ENCODE measurements at regions not wholly inside any gene's neighbourhood (a gene's known extent, or its start where the extent isn't known, plus 50 kb on each side); places are given as distances from the start of the nearest gene placed in this dataset.

DNA sequence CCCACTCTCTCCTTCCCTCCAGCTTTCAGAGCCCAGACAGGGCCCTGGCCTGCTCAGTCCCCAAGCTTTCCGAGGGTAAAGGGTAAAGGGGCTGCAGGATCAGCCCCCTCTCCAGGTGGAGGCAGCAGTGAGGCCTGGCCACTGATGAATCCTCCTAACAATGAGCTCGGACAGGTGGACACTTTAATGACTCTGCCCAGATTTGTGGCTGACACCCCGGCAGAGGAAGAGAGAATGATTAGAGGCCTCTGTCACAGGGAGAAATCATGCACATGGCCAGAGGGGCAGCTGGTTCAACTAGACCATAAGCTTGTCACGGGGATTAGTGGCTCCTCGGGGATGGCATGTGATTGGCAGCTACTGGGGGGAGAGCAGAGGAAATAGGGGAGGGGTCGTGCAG lies 587.5 kb upstream of the B3GAT1 start:
- Histone ChIP-seq H3K27me3 (no peaks in the 10 kb centered on the region), H4K20me1 (ENCODE audit: low read depth) (no peaks in the 10 kb centered on the region), H3K4me3 (no peak overlapping the region), H3K27ac (peak overlapping the region; percentile 68), H3K79me2 (ENCODE audit: low read depth) (no peaks in the 10 kb centered on the region), H2AFZ (replicated peaks) (no peak overlapping the region), H3K4me2 (peak overlapping the region; percentile 60), H3K4me1 (peaks cover 36% of the 10 kb centered on the region), H3K9me3 (ENCODE audit: low read depth) (no peaks in the 10 kb centered on the region), H3K9ac (no peak overlapping the region), H3F3A (ENCODE audit: low read depth) (peaks cover 21% of the 10 kb centered on the region), H3K36me3 (no peaks in the 10 kb centered on the region)
- Mint-ChIP-seq H3K27me3 (ENCODE audit: insufficient read depth, low read depth) (peaks cover 9% of the 10 kb centered on the region), H3K4me1 (peaks cover 57% of the 10 kb centered on the region), H3K36me3 (no peaks in the 10 kb centered on the region), H3K9me3 (no peaks in the 10 kb centered on the region), H3K27ac (peak overlapping the region; percentile 31), H3K4me3 (no peak overlapping the region)
- peak; percentile 68 for DNase-seq (ENCODE audit: low spot score)
- no peak for TF ChIP-seq EZH2phosphoT487 (IDR thresholded peaks at IDR 0.05)

DNA sequence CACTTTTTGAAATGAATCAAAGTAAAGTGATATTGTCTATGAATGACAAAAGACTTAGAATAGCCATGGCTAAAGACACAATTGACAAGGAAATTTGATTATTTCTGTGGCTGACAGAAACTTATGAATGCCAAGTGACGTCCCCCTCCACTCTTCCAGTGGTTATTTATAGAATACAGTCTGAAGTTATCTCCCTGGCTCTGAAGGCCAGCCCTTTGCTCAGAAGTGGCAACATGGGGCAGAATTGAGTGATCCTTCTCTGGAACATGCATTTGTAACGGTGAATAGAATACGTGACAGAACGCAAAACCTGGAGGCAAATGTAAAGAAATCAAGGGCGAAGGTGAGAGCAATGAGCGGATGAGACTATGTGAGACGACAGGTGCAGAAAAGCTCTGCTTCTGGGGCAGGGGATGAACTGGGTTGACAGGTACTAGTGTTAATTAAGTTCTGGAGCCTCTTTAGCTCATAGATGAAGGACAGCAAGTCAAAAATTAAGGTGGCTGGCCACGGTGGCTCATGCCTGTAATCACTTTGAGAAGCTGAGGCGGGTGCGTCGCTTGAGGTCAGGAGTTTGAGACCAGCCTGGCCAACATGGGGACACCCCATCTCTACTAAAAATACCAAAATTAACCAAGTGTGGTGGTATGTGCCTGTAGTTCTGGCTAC lies 585.7 kb upstream of the B3GAT1 start:
- Histone ChIP-seq H3K9me3 (ENCODE audit: low read depth) (no peaks in the 10 kb centered on the region), H3K4me3 (no peak overlapping the region), H4K20me1 (ENCODE audit: low read depth) (no peaks in the 10 kb centered on the region), H3K36me3 (no peaks in the 10 kb centered on the region), H3K27ac (no peak overlapping the region), H3K79me2 (ENCODE audit: low read depth) (no peaks in the 10 kb centered on the region), H3K9ac (no peak overlapping the region), H3K4me1 (peaks cover 54% of the 10 kb centered on the region), H3F3A (ENCODE audit: low read depth) (peaks cover 37% of the 10 kb centered on the region), H3K4me2 (no peak overlapping the region), H3K27me3 (no peaks in the 10 kb centered on the region), H2AFZ (replicated peaks) (no peak overlapping the region)
- Mint-ChIP-seq H3K9me3 (no peaks in the 10 kb centered on the region), H3K27ac (peak overlapping the region; percentile 46), H3K36me3 (no peaks in the 10 kb centered on the region), H3K27me3 (ENCODE audit: insufficient read depth, low read depth) (peaks cover 11% of the 10 kb centered on the region), H3K4me1 (peaks cover 66% of the 10 kb centered on the region), H3K4me3 (no peak overlapping the region)
- TF ChIP-seq EZH2 (IDR thresholded peaks at IDR 0.05) (no peak), EZH2phosphoT487 (IDR thresholded peaks at IDR 0.05) (no peak)
- TF ChIP-seq, protein P1, sequence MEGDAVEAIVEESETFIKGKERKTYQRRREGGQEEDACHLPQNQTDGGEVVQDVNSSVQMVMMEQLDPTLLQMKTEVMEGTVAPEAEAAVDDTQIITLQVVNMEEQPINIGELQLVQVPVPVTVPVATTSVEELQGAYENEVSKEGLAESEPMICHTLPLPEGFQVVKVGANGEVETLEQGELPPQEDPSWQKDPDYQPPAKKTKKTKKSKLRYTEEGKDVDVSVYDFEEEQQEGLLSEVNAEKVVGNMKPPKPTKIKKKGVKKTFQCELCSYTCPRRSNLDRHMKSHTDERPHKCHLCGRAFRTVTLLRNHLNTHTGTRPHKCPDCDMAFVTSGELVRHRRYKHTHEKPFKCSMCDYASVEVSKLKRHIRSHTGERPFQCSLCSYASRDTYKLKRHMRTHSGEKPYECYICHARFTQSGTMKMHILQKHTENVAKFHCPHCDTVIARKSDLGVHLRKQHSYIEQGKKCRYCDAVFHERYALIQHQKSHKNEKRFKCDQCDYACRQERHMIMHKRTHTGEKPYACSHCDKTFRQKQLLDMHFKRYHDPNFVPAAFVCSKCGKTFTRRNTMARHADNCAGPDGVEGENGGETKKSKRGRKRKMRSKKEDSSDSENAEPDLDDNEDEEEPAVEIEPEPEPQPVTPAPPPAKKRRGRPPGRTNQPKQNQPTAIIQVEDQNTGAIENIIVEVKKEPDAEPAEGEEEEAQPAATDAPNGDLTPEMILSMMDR (IDR thresholded peaks at IDR 0.05), result no peak
- no peak for DNase-seq (ENCODE audit: low spot score)

GRCh38 chr11:134995741-134996140 lies 583.7 kb upstream of the B3GAT1 start:
- Mint-ChIP-seq H3K36me3 (no peaks in the 10 kb centered on the region), H3K27ac (peak overlapping the region; percentile 34), H3K27me3 (ENCODE audit: insufficient read depth, low read depth) (peaks cover 4% of the 10 kb centered on the region), H3K4me3 (no peak overlapping the region), H3K4me1 (peaks cover 62% of the 10 kb centered on the region), H3K9me3 (no peaks in the 10 kb centered on the region)
- Histone ChIP-seq H3K9ac (peak overlapping the region; percentile 18), H3K36me3 (no peaks in the 10 kb centered on the region), H3F3A (ENCODE audit: low read depth) (peaks cover 38% of the 10 kb centered on the region), H3K4me1 (peaks cover 56% of the 10 kb centered on the region), H3K27me3 (no peaks in the 10 kb centered on the region), H3K9me3 (ENCODE audit: low read depth) (no peaks in the 10 kb centered on the region), H3K27ac (no peak overlapping the region), H3K79me2 (ENCODE audit: low read depth) (no peaks in the 10 kb centered on the region), H3K4me2 (peak overlapping the region; percentile 64), H3K4me3 (no peak overlapping the region), H4K20me1 (ENCODE audit: low read depth) (no peaks in the 10 kb centered on the region), H2AFZ (replicated peaks) (peak overlapping the region; percentile 63)
- TF ChIP-seq, protein P1 (IDR thresholded peaks at IDR 0.05), result no peak
- TF ChIP-seq EZH2 (IDR thresholded peaks at IDR 0.05), result no peak
- no peak for TF ChIP-seq EZH2phosphoT487 (IDR thresholded peaks at IDR 0.05)
- DNase-seq (ENCODE audit: low spot score), result peak; percentile 40

DNA sequence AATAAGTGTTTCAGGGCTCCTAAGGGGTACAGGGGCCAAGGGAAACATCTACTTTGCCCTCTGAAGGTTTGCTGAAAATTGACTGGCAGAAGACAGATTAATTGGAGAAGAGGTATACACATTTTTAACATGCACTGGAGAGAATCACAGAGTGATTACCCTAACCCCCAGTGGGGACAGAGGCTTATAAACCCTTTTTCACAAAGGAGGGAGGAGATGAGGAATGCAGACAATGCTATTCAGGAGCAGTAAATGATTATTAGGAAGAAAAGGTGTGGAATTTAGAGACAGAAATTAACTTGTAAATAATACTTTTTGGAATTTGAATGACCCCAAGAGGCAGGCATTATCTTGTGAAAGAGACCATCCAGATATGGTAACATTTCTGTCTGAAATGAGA lies 582.4 kb upstream of the B3GAT1 start:
- Histone ChIP-seq H3K9ac (no peak overlapping the region), H3K36me3 (no peaks in the 10 kb centered on the region), H3K4me2 (peak overlapping the region; percentile 64), H3K27ac (peak overlapping the region; percentile 70), H3K4me1 (peaks cover 47% of the 10 kb centered on the region), H3F3A (ENCODE audit: low read depth) (peaks cover 30% of the 10 kb centered on the region), H4K20me1 (ENCODE audit: low read depth) (no peaks in the 10 kb centered on the region), H3K4me3 (no peak overlapping the region), H2AFZ (replicated peaks) (no peak overlapping the region), H3K9me3 (ENCODE audit: low read depth) (no peaks in the 10 kb centered on the region), H3K27me3 (no peaks in the 10 kb centered on the region), H3K79me2 (ENCODE audit: low read depth) (no peaks in the 10 kb centered on the region)
- peak; percentile 72 for DNase-seq (ENCODE audit: low spot score)
- H3K36me3 Mint-ChIP-seq, result no peaks in the 10 kb centered on the region
- TF ChIP-seq, protein P1 (IDR thresholded peaks at IDR 0.05), result no peak
- no peak for TF ChIP-seq EZH2 (IDR thresholded peaks at IDR 0.05)
- no peak for TF ChIP-seq EZH2phosphoT487 (IDR thresholded peaks at IDR 0.05)
- H3K27ac Mint-ChIP-seq, result no peak overlapping the region
- H3K27me3 Mint-ChIP-seq (ENCODE audit: insufficient read depth, low read depth), result peaks cover 2% of the 10 kb centered on the region
- no peaks in the 10 kb centered on the region for H3K9me3 Mint-ChIP-seq
- H3K4me3 Mint-ChIP-seq, result no peak overlapping the region
- H3K4me1 Mint-ChIP-seq, result peaks cover 49% of the 10 kb centered on the region
